ENCODE measurements at regions not wholly inside any gene's neighbourhood (a gene's known extent, or its start where the extent isn't known, plus 50 kb on each side); places are given as distances from the start of the nearest gene placed in this dataset.
"Not testable (repeated sequence)": the region's sequence is repeated elsewhere in the genome, so short reads cannot be mapped to it uniquely, and the experiment has no call there.

DNA sequence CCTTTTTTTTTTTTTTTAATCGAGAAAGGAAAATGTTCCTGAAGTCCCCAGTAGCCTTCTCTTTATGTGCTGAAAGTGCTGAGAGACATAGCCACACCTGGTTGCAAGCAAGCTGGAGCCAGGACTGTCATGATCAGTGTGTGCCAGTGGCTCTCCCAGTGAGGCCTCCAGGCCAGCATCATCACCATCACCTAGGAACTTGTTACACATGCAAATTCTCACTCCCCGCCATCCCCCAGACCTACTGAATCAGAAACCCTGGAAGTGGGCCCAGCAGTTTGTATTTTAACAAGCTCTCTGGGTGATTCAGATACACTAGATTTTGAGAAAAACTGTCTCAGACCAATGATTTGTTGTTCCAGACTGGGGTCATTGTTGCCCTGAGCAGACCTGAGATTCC is 181.9 kb upstream of the GLRA1 start:
- DNase-seq: no peak

GRCh38 chr5:152105085-152105484 is 180.4 kb upstream of the GLRA1 start:
- DNase-seq: no peak

GRCh38 chr5:152104211-152104610 is 179.6 kb upstream of the GLRA1 start:
- DNase-seq: no peak

- not testable (repeated sequence) for DNase-seq
Observed at GRCh38 chr5:152102908-152103307, 178.3 kb upstream of the GLRA1 start.

- DNase-seq: no peak
Observed at GRCh38 chr5:152102057-152102456, 177.4 kb upstream of the GLRA1 start.

DNA sequence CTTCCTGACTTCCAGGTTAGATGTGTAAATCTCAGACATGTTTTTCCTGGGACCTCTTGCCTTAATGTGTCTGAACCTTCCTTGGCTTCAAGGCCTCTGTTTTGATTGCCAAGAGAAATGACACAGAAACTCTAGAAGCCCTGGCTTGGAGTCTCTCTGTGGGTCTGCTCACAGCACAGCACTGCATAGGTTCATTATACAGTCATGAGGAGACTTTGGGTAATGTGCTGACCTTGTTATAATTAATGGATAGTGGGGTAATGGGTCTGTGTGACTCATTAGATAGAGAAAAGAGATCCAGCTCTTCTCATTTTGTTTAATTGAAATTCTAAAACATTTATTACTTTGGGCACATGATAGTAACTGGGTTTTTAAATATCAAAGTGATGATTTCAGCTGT is 175.8 kb upstream of the GLRA1 start:
- DNase-seq: no peak

DNA sequence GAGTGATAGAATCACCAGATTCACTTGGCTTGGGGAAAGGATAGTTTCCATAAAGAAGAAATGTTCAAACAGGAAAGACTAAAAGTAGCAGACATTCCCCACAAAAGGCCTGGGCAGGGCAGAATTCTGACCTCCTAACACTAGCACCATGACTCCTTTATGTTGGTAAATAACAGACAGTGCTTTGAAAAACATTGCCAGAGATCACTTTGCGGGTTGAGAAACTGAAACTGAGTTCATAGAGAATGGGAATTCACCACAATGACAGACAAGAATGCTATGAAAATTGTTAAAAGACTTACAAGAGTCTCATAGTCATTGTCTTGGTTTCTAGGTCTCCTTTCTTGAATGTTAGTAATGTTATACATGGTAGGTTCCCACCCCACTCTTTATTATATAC is 172.5 kb upstream of the GLRA1 start:
- DNase-seq: no peak

DNA sequence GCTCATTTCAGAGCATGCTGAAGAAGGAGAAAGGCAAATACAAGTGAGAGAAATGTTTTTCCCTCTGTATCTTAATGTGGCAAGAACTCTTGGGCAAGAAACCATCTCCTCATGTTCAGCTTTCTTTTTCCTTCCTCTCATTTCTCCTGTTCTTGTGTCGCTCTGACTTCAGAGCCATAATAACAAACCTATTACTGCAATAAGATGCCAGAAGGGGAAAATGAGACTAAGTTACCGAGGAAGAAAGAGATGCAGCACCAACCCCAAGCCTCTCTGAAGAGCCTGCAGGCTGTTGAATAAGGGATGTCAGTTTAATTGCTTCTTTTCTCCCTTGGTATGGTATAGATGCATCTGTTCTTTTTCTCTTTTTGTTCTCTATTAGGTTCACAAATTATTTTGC is 170.1 kb upstream of the GLRA1 start:
- no peak for DNase-seq

- no peak for DNase-seq
Observed at GRCh38 chr5:152094060-152094459, 169.4 kb upstream of the GLRA1 start.

DNA sequence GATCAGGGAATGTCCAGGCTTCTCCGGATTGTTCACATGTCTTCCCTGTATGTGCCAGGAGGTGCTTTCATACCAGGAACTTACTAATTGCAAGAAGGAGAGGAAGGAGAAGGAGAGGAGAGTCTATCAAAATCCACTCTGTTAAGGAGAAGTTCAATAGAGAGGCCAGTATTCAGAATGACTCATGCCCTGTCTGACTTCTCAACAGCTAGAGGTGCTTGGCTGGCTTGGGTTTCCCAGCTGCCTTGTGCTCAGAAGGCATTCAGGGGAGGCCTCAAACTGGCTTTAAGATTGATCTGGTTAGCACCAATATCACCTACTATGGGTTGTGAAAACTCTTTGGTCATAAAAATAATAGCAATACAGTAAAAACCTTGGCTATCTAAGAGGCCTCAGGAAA is 167.9 kb upstream of the GLRA1 start:
- no peak for DNase-seq

DNA sequence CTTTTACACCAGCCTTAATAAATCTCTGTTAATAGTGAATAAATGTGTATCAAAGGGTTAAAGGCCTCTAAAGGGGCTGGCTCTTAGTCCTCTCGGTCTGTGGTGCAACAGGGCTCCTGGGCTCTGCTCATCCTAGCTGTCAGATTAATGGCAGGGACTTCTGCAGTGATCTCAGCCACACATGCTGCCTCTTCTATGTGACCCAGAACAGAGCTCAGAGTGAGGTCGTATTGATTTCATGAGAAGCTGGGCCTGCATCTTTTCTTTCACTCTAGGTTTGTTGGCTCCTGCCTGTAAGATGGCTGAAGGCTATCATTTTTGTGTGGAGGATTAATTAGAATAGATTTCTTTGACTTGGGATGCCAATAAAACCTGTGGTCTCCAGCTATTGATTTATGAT is 165.0 kb upstream of the GLRA1 start:
- no peak for DNase-seq

- no peak for DNase-seq
Observed at GRCh38 chr5:152086668-152087067, 162.0 kb upstream of the GLRA1 start.

- no peak for DNase-seq
Observed at GRCh38 chr5:152084476-152084875, 159.8 kb upstream of the GLRA1 start.

DNA sequence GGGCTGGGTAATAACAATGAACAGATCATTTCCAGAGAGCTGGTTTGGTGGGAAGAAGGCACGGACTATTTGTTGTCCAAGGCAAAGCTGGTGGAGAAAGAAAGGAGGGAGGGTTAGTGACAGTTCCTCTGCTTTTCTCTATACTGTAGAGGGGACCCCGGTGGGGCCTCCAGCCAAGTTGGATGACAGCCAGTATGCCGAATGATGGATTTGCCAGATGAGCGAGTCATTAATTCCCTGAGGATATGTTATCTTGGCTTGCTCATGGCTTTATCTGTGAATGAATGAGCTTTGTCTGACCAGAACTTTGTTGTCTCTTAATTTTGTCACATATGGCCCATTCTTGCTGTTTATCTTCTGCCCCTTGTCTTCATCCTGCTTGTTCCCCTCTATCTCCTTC is 158.6 kb upstream of the GLRA1 start:
- DNase-seq: no peak

- no peak for DNase-seq
Observed at GRCh38 chr5:152072091-152072490, 147.4 kb upstream of the GLRA1 start.

DNA sequence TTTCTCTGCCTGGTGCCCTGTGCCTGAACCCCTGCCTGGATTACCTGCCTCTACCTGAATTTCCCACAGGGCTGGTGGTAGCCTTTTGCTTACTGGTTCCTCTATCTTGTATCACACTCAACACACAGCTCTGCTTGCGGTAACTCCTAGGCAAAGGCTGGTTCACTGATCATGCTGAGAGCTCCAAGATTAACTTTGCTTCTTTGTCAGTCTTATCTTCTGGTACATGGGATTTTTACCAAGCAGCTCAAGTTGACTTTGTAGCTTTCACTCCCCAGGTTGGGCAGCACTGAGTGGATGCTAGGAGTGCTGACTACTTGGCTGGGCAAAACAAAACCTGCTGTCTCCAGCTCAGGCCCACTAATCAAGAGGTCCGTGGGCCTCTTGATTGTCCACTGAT is 145.9 kb upstream of the GLRA1 start:
- DNase-seq: no peak

- DNase-seq: no peak
Observed at GRCh38 chr5:152066784-152067183, 142.1 kb upstream of the GLRA1 start.

GRCh38 chr5:152063004-152063403 is 138.4 kb upstream of the GLRA1 start:
- no peak for DNase-seq

DNA sequence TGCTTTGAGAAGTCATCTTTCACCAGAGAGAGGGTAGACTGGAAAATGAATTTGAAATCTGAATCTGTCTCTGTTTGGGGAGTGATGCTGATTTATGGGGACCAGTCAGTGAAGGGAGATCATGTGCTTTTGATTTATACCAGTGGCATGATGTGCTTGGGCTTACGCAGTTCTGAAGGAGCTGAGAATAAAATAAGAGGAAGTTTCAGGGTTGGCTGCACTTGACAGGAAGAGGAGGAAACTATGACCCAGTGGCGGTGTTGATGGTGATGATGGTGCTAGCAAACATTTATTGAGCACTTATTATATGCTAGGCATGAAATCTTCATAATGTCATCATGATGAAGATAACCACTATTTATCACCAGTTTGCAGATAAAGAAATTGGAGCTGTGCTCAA is 136.4 kb upstream of the GLRA1 start:
- DNase-seq: no peak

GRCh38 chr5:152058267-152058666 is 133.6 kb upstream of the GLRA1 start:
- no peak for DNase-seq

- DNase-seq: no peak
Observed at GRCh38 chr5:152056931-152057330, 132.3 kb upstream of the GLRA1 start.

- DNase-seq: no peak
Observed at GRCh38 chr5:152052470-152052869, 127.8 kb upstream of the GLRA1 start.

GRCh38 chr5:152051499-152052454 is 127.1 kb upstream of the GLRA1 start:
- DNase-seq: no peak

DNA sequence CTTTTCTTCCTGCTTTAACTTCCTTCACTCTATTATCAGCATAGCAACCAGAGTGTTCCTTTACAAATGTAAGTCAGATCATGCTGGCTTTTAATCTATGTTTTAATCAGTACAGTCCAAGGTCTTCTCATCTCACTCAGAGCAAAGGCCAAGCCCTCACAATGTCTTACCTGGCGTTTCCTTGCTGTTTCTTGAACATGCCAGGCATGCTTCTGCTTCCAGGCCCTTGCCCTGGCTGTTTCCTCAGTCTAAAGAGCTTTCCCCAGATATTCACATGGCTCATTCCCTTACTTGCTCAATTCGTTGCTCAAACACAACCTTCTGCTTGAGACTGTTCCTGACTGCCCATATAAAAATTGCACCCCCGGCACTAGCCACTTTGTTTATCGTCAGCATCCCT is 121.7 kb upstream of the GLRA1 start:
- DNase-seq: no peak

- not testable (repeated sequence) for DNase-seq
Observed at GRCh38 chr5:152038856-152039255, 114.2 kb upstream of the GLRA1 start.
